Left cardiac atrium (tissue), 4 donors: ENCODE measurements at regions not wholly inside any gene's neighbourhood (a gene's known extent, or its start where the extent isn't known, plus 50 kb on each side); places are given as distances from the start of the nearest gene placed in this dataset.
A peak's percentile ranks its signal among the peaks of the same experiment; 100 is the strongest.

ENCODE experiments used
- ATAC-seq, 2 donors: fragments of 200-7000 bp; cut with Tn5 transposase; one replicate each; pipeline ENCODE4 v1.9.1; 2020; ENCODE audit warnings: mild to moderate bottlenecking in 2 of 2, moderate library complexity in 2 of 2
- DNase-seq: peaks from one replicate; pipeline ENCODE4 v3.0.0-alpha.2; 2020
- intact Hi-C, 2 donors: fragments of 100-400 bp; cut with DNase I; formaldehyde crosslinking; loops; one replicate each; pipeline versions ENCODE4 v1.14.1 to v1.15.1; 2022 to 2023
- donor health status: DM: no; HTN: yes; CAD: no.
- donor health status: DM: no; HTN: yes; CAD: no; lungs with severe emphysema.
- donor health status: DM: yes; HTN: yes; CAD: no.
- donor health status: Dilated cardiomyopathy.

DNA sequence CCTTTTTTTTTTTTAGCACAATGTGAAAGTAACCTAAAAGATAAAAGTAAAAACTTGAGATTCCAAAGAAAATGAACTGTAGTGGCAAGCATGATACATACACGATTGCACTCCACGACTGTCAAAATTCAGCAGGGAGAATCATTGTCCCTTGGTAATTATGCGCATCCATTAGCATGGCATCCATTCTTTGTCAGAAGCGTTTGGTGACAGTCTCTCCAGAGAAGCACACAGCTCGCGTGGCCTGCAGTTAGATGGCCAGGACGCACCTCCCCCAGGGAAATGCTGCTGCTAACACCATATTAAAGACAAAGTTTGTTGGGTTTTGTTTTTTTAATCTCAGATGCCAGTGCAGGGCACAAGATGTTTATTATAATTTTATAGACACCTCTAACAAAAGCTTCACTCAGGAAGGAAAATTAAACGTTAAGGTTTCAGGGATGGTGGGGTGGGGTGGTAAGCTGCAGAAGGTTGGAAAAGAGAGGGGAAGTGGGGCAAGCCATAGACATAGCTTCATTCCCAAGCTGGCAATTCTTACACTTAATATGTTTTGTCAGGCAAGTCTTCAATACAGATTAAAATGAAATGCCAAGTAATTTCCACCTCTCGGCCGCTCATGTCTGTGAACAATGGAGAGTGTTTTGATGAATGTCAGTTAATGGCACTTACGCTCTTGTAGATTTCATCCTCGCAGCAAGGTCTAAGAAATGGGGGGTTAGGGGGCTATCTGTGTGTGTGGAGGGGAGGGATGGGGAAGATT, 142.8 kb upstream of the TOPAZ1 start:
- intact Hi-C loops, result no loop called here
- ATAC-seq, result no peak
- no peak for DNase-seq

DNA sequence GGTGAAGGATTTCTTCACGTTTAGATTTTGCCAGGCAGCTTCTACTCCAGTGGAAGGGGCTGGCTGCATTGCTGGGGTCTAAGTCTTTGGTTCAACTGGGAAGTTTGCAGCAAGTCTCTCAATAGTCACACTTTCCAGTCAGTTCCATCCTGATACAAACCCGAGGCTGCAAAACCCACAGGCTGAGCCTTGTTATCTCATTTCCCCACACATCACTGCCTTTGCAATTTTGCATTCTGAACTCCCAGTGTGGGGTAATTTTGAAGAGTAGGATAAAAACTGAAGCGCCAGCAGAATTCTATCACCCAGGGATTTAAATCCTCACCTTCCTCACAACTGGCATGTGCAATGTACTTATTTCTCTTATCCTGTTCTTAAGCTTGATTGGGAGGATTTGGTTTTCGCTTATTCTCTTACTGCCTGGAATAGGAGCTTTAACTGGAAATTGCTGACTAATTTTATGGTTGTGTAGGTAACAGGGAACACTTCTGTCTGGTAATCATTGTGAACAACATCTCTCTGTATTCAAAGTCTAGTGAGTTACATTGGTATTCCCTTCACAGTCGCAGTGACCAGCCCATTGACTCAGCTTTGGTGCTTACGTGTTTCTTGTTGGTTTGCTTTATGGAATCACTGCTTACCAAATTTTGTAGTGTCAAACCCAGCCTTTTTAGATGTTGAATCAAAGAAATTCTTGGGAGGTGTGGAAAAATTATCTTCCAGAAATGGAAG, 142.0 kb upstream of the TOPAZ1 start:
- intact Hi-C loops, result no loop called here
- DNase-seq (no peak), ATAC-seq (peak in 1 of 2 donors; percentile 36)

DNA sequence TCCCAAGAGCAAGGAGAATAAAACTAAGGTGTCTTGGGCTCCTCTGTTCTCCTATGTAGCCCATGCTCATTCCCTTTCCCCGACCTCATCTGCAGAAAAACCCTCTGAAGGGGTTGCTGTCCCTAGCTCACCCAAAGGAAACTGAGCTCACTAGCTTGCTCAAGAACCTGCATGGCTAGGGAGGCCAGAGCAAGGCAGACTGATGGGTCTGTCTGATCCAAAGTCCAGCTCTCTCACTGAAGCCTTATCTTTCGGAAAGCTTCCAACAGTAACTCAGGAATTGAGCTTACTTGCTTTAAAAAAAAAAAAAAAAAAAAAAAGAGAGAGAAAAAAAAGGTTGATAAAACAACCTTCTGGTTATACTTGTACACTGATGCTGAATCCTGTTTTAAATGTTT, 141.4 kb upstream of the TOPAZ1 start:
- DNase-seq (no peak), ATAC-seq (peak in 1 of 2 donors; percentile 76)
- intact Hi-C loops, result no loop called here

DNA sequence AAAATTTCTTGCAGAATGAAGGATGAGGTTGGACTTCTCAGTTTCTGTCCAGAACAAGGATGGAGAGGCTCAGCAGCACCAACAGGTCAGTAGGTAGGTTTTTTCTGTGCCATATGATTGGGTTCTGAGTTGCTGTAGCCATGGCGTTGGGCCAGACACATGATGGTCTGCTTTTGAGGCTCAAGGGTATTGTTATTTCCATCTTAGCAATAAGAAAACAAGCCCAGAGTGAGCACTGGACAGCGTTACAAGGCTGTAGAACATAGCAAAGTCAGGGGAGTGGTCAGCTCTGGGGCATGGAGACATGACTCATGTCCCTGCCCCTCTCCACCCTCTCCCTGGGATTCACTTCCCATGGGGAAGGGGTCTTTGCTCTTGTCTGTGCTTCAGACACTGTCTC, 137.6 kb upstream of the TOPAZ1 start:
- ATAC-seq, result peak in 1 of 2 donors; percentile 35
- no peak for DNase-seq
- intact Hi-C loops, result no loop called here

- peak in 1 of 2 donors; percentile 95 for ATAC-seq
- no peak for DNase-seq
- intact Hi-C loops, result no loop called here
These were observed 136.9 kb upstream of the TOPAZ1 start for GRCh38 chr3:44104668-44105321.

GRCh38 chr3:44105571-44105970, 136.1 kb upstream of the TOPAZ1 start:
- no peak for DNase-seq
- intact Hi-C loops, result no loop called here
- ATAC-seq, result no peak

DNA sequence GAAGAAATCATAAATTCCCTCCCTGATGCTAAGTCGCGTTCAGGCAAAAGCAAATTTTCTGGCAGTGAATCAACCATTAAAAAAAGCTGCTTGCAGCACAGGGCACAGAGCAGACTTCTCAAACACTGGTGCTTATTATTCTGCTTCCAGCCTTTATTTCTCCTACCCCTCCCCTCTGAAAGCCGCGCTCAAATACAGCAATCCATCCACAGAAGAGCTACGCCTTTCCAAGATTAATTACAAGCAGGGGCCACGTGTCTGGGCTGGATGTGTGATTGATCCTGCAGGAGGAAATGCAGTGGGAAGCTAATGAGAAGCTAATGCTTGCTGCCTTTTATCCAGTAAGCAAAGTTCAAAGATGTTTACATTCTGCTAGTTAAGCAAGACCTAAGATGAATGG, 134.9 kb upstream of the TOPAZ1 start:
- intact Hi-C loops, result no loop called here
- DNase-seq, result no peak
- no peak for ATAC-seq

GRCh38 chr3:44108481-44108880, 133.2 kb upstream of the TOPAZ1 start:
- intact Hi-C loops, result no loop called here
- DNase-seq (no peak), ATAC-seq (peak in 1 of 2 donors; percentile 15)

DNA sequence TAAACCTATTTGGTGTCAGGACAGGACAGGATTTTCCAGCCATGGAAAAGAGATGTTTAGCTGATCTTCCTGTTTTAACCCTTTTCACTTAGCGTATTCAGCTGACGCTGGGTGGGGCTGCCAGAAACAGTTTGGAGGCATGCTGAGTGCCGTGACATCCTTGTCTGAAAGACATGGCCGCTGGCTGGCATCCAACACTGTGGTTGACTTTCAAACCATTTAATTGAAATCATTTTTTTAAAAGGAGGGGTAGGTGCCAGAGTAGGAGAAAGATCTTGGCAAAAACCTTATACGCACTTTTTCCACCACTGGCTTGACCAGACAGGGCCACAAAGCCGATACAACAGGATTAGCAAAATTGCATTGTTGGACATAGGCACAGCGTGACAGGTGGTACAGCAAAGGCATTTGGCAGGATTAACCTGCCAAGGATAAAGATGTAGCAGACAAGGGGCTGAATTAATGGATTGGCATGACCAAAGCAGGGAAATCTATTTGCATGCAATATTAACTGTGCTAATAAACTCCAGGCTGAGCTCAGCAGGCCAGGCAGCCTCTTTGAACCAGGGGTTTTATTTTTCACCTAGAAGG, 131.8 kb upstream of the TOPAZ1 start:
- no peak for ATAC-seq
- no peak for DNase-seq
- intact Hi-C loops, result no loop called here

GRCh38 chr3:44110648-44111047, 131.0 kb upstream of the TOPAZ1 start:
- peak; percentile 27 to 82 for ATAC-seq
- DNase-seq, result no peak
- intact Hi-C loops, result no loop called here

DNA sequence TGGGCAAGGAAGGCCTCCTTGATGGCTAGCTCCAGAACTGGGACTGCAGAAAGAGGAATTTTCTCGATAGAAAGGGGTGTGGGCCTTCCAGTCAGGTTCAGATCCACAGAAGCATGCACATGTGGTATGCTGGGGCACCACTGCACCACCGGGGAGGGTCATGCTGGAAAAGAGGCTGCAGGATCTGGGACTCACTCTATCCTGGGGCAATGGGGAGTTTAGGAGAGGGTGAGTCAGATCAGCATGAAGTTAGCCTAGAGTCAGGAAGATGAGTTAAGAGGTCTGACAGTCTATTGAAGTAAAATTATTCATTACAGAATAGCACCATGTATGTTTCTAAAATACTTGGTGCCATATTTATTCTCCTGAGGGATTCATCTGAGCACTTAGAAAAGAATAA, 130.2 kb upstream of the TOPAZ1 start:
- intact Hi-C loops, result no loop called here
- DNase-seq (no peak), ATAC-seq (no peak)

GRCh38 chr3:44114142-44114541, 127.5 kb upstream of the TOPAZ1 start:
- DNase-seq, result peak; percentile 41
- ATAC-seq, result peak; percentile 31 to 53
- intact Hi-C loops, result no loop called here

DNA sequence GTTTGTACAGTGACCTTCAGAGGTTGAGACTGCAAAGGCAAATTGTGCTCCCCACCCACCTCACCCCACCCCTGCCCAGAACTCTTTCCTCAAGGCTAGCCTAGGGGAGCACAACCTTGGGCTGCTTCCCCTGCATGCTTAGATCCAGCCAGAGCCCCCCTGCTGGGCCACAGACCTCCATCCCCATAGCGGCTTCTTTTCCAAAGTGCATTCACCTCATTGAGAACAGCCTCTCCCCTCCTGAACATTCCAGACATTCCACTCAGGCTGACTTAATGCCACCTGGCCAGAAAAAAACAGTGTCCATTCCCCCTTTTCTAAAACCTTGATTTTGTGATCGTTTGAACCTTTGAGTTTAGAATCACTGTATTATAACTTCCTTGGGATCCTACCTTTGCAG, 124.4 kb upstream of the TOPAZ1 start:
- DNase-seq (no peak), ATAC-seq (no peak)
- intact Hi-C loops, result no loop called here

DNA sequence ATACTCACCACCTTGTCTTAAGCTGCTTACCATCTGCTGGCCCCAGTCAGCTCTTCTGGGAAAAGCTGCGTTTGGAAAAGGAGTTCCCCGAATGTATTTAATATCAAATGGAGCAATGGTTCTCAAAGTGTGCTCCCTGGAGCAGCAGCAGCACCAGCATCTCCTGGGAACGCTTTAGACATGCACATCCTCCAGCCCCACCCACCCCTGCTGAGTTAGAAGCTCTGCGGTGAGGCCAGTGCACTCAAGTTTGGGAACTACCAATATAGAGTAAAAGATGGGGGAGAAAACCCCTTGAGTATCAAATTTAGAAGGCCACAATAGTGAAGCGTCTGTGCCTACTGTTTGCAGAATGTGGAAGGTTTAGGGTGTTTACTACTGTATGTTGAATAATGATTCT, 124.0 kb upstream of the TOPAZ1 start:
- intact Hi-C loops, result no loop called here
- DNase-seq, result no peak
- no peak for ATAC-seq

GRCh38 chr3:44120721-44121582, 120.7 kb upstream of the TOPAZ1 start:
- intact Hi-C loops, result no loop called here
- DNase-seq (peak; percentile 59), ATAC-seq (peak; percentile 56 to 90)

DNA sequence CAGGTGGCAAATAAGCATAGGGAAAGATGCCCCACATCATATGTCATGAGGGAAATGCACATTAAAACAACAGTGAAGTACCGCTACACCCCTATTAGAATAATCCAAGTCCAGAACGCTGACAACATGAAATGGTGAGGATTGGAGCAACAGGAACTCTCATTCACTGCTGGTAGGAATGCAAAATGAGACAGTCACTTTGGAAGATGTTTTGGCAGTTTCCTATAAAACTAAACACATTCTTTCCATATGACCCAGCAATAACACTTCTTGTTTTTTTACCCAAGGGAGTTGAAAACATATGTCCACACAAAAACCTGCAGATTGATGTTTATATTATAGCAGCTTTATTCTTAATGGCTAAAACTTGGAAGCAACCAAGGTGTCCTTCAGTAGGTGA, 116.4 kb upstream of the TOPAZ1 start:
- intact Hi-C loops, result no loop called here
- DNase-seq, result no peak
- no peak for ATAC-seq

DNA sequence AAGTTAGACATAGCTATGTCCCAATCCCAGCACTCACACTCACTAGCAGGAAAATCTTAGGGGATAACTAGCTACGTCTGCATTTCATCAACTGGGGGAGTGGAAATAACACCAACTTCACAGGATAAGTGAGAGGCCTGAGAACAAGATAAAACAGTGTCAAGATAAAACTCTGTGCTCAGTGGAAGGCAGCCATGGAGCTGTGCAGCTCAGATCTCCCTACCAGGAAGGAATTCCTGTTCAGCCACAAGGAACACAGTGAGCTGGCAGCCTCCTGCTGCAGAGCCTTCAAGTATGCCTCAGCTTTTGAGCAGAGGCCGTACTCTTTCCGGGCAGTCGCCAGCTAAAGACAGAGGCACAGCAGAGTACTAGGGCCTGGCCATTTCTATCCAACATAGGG, 115.8 kb upstream of the TOPAZ1 start:
- intact Hi-C loops, result no loop called here
- peak; percentile 28 for DNase-seq
- peak; percentile 63 to 94 for ATAC-seq

DNA sequence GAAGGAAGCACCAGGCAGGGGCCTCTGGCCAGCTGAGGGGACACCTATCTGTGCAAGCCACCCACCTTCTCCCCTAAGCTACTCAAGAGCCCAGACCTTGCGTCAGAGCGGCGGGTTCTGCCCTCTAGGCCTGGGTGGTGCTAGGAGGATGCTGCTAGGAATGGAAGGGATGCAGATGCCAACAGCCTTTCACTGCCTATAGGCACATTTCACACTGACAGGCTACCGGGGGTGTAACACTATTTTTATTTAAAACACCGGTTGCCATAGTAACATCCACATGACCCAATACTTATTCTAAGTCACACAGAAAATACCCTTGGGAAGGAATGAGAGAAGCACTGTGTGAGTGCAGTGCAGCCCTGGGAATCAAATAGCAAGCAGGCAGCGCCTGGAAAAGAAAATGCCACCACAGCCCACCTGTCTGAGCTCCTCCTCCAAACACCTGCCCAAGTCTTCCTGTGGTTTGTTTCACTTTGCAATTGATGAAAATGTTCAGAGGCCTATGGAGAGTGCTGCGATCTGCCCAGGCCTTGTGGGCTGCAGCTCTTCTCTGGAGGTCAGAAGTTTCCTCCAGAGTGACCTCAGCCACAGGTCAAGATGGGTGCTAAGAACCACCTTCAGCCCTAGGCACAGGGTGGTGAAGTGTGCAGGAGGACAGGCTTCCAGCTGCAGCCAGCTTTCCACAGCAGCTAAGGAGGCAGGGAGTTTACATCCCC, 113.5 kb upstream of the TOPAZ1 start:
- DNase-seq (no peak), ATAC-seq (peak; percentile 41 to 60)
- intact Hi-C loops, result no loop called here
